ENCODE measurements at regions not wholly inside any gene's neighbourhood (a gene's known extent, or its start where the extent isn't known, plus 50 kb on each side); places are given as distances from the start of the nearest gene placed in this dataset.

GRCh38 chr3:29153811-29154210 is 127.1 kb upstream of the RBMS3 start:
- no peak for TF ChIP-seq EZH2 (IDR thresholded peaks at IDR 0.05; ENCODE audit: borderline replicate concordance, low read length)
- TF ChIP-seq CTCF (IDR thresholded peaks at IDR 0.05; ENCODE audit: low read length): no peak
